ENCODE measurements at regions not wholly inside any gene's neighbourhood (a gene's known extent, or its start where the extent isn't known, plus 50 kb on each side); places are given as distances from the start of the nearest gene placed in this dataset.

DNA sequence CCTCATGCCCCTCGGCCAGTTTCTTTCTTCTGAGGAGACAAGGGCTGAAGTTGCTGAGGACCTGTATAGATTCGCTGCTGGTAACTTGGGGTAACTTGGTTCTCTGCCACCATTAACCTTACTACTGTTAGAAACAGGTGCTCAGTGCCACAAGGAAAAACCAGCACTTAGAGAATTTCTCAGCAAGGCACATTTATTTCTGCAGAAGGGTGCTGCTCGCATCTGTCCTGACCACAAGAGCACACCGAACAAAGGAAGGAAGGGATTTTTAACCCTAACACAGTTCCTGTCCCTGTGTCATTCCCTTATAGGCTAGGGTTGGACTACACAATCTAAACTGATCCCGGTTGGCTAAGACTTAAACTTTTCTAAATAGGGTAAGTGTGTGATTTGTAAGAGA lies 154.1 kb downstream of the SOCS6 start:
- H3K4me1 ChIP-seq (ENCODE audit: control insufficient read depth, insufficient read depth, low read length) = no peaks in the 10 kb centered on the region
- H3K27me3 ChIP-seq (ENCODE audit: control insufficient read depth in 1 of 2, insufficient read depth in 2 of 2, low read length in 2 of 2) = peaks cover 0 to 4% of the 10 kb centered on the region in 2 donors
- H3K27ac ChIP-seq (ENCODE audit: low read length) = no peak overlapping the region
- H3K36me3 ChIP-seq (ENCODE audit: control insufficient read depth in 2 of 2, insufficient read depth in 2 of 2, low read length in 2 of 2) = no peaks in the 10 kb centered on the region
- peaks cover 6 to 10% of the 10 kb centered on the region in 2 donors for H3K9me3 ChIP-seq (ENCODE audit: control insufficient read depth in 2 of 2, low read length in 2 of 2)
- H3K4me3 ChIP-seq (ENCODE audit: low read length in 2 of 2) = no peak overlapping the region
- no peak overlapping the region for H3K9ac ChIP-seq (ENCODE audit: low read length in 2 of 2)

DNA sequence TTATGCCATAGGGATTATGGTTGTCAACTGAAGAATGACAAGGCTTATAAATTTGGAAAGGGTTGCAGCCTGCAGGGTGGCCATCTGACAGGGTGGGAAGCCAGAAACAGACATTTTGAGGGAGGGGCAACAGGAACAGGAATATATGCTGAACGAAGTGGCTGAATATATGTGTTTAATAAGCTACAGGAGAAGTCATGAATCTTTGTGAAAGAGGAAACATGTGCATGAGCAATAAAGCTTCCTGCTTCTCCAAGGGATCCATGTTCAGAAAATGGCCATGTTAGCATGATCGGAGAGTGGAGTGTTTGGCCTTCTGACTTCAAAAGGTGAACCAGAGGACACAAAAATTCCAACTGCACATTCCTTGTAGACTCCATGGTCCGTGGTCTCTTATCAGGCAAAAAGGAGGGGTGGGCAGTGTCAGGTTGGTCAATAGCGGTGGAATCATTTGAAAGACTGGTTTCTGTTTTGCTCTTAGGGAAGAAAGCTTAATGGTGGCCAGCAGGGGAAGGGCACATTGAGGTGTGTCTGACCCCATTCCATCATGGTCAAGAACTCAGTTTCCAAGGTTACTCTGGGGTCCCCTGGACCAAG lies 144.1 kb downstream of the SOCS6 start:
- H3K27me3 ChIP-seq (ENCODE audit: control insufficient read depth in 1 of 2, insufficient read depth in 2 of 2, low read length in 2 of 2) = no peaks in the 10 kb centered on the region

GRCh38 chr18:70431203-70431624 lies 142.4 kb downstream of the SOCS6 start:
- Histone ChIP-seq H3K4me3 (ENCODE audit: low read length in 2 of 2) (no peak overlapping the region), H3K36me3 (ENCODE audit: control insufficient read depth in 2 of 2, insufficient read depth in 2 of 2, low read length in 2 of 2) (no peaks in the 10 kb centered on the region), H3K4me1 (ENCODE audit: control insufficient read depth, insufficient read depth, low read length) (no peaks in the 10 kb centered on the region), H3K27me3 (ENCODE audit: control insufficient read depth in 1 of 2, insufficient read depth in 2 of 2, low read length in 2 of 2) (no peaks in the 10 kb centered on the region), H3K27ac (ENCODE audit: low read length) (no peak overlapping the region), H3K9me3 (ENCODE audit: control insufficient read depth in 2 of 2, low read length in 2 of 2) (no peaks in the 10 kb centered on the region), H3K9ac (ENCODE audit: low read length in 2 of 2) (no peak overlapping the region)

More for the DNA sequence above, 144.1 kb downstream of the SOCS6 start:
- no peaks in the 10 kb centered on the region for H3K36me3 ChIP-seq (ENCODE audit: control insufficient read depth in 2 of 2, insufficient read depth in 2 of 2, low read length in 2 of 2)
- H3K4me3 ChIP-seq (ENCODE audit: low read length in 2 of 2) = no peak overlapping the region
- no peak overlapping the region for H3K9ac ChIP-seq (ENCODE audit: low read length in 2 of 2)
- no peaks in the 10 kb centered on the region for H3K4me1 ChIP-seq (ENCODE audit: control insufficient read depth, insufficient read depth, low read length)
- H3K9me3 ChIP-seq (ENCODE audit: control insufficient read depth in 2 of 2, low read length in 2 of 2) = no peaks in the 10 kb centered on the region
- H3K27ac ChIP-seq (ENCODE audit: low read length) = no peak overlapping the region

DNA sequence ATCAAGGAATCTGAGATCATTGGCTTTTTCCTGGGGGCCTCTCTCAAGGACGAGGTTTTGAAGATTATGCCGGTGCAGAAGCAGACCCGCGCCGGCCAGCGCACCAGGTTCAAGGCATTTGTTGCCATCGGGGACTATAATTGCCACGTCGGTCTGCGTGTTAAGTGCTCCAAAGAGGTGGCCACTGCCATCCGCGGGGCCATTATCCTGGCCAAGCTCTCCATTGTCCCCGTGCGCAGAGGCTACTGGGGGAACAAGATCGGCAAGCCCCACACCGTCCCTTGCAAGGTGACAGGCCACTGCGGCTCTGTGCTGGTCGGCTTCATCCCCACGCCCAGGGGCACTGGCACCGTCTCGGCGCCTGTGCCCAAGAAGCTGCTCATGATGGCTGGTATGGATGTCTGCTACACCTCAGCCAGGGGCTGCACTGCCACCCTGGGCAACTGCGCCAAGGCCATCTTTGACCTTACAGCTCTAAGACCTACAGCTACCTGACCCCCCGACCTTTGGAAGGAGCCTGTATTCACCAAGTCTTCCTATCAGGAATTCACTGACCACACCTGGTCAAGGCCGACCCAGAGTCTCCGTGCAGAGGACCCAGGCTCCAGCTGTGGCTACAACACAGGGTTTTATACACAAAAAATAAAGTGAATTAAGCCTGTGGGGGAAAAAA lies 141.8 kb downstream of the SOCS6 start:
- no peaks in the 10 kb centered on the region for H3K27me3 ChIP-seq (ENCODE audit: control insufficient read depth in 1 of 2, insufficient read depth in 2 of 2, low read length in 2 of 2)
- H3K9ac ChIP-seq (ENCODE audit: low read length in 2 of 2) = no peak overlapping the region
- H3K4me3 ChIP-seq (ENCODE audit: low read length in 2 of 2) = no peak overlapping the region
- no peak overlapping the region for H3K27ac ChIP-seq (ENCODE audit: low read length)
- no peaks in the 10 kb centered on the region for H3K9me3 ChIP-seq (ENCODE audit: control insufficient read depth in 2 of 2, low read length in 2 of 2)
- no peaks in the 10 kb centered on the region for H3K4me1 ChIP-seq (ENCODE audit: control insufficient read depth, insufficient read depth, low read length)
- H3K36me3 ChIP-seq (ENCODE audit: control insufficient read depth in 2 of 2, insufficient read depth in 2 of 2, low read length in 2 of 2) = no peaks in the 10 kb centered on the region

GRCh38 chr18:70429847-70430500 lies 141.1 kb downstream of the SOCS6 start:
- Histone ChIP-seq H3K4me3 (ENCODE audit: low read length in 2 of 2) (no peak overlapping the region), H3K27ac (ENCODE audit: low read length) (no peak overlapping the region), H3K27me3 (ENCODE audit: control insufficient read depth in 1 of 2, insufficient read depth in 2 of 2, low read length in 2 of 2) (no peaks in the 10 kb centered on the region), H3K9me3 (ENCODE audit: control insufficient read depth in 2 of 2, low read length in 2 of 2) (no peaks in the 10 kb centered on the region), H3K4me1 (ENCODE audit: control insufficient read depth, insufficient read depth, low read length) (no peaks in the 10 kb centered on the region), H3K36me3 (ENCODE audit: control insufficient read depth in 2 of 2, insufficient read depth in 2 of 2, low read length in 2 of 2) (no peaks in the 10 kb centered on the region), H3K9ac (ENCODE audit: low read length in 2 of 2) (no peak overlapping the region)

- Histone ChIP-seq H3K4me1 (ENCODE audit: control insufficient read depth, insufficient read depth, low read length) (no peaks in the 10 kb centered on the region), H3K27me3 (ENCODE audit: control insufficient read depth in 1 of 2, insufficient read depth in 2 of 2, low read length in 2 of 2) (no peaks in the 10 kb centered on the region), H3K9me3 (ENCODE audit: control insufficient read depth in 2 of 2, low read length in 2 of 2) (no peaks in the 10 kb centered on the region), H3K27ac (ENCODE audit: low read length) (no peak overlapping the region), H3K4me3 (ENCODE audit: low read length in 2 of 2) (no peak overlapping the region), H3K9ac (ENCODE audit: low read length in 2 of 2) (no peak overlapping the region), H3K36me3 (ENCODE audit: control insufficient read depth in 2 of 2, insufficient read depth in 2 of 2, low read length in 2 of 2) (no peaks in the 10 kb centered on the region)
These were observed 139.6 kb downstream of the SOCS6 start for GRCh38 chr18:70428439-70428838.

- H3K27ac ChIP-seq (ENCODE audit: low read length) = no peak overlapping the region
- H3K27me3 ChIP-seq (ENCODE audit: control insufficient read depth in 1 of 2, insufficient read depth in 2 of 2, low read length in 2 of 2) = no peaks in the 10 kb centered on the region
- H3K9ac ChIP-seq (ENCODE audit: low read length in 2 of 2) = no peak overlapping the region
- no peaks in the 10 kb centered on the region for H3K9me3 ChIP-seq (ENCODE audit: control insufficient read depth in 2 of 2, low read length in 2 of 2)
- no peaks in the 10 kb centered on the region for H3K36me3 ChIP-seq (ENCODE audit: control insufficient read depth in 2 of 2, insufficient read depth in 2 of 2, low read length in 2 of 2)
- no peaks in the 10 kb centered on the region for H3K4me1 ChIP-seq (ENCODE audit: control insufficient read depth, insufficient read depth, low read length)
- H3K4me3 ChIP-seq (ENCODE audit: low read length in 2 of 2) = no peak overlapping the region
These were observed 138.0 kb downstream of the SOCS6 start for GRCh38 chr18:70426818-70427217.

GRCh38 chr18:70425236-70425635 lies 136.4 kb downstream of the SOCS6 start:
- Histone ChIP-seq H3K4me3 (ENCODE audit: low read length in 2 of 2) (no peak overlapping the region), H3K9me3 (ENCODE audit: control insufficient read depth in 2 of 2, low read length in 2 of 2) (no peaks in the 10 kb centered on the region), H3K36me3 (ENCODE audit: control insufficient read depth in 2 of 2, insufficient read depth in 2 of 2, low read length in 2 of 2) (no peaks in the 10 kb centered on the region), H3K27ac (ENCODE audit: low read length) (no peak overlapping the region), H3K9ac (ENCODE audit: low read length in 2 of 2) (no peak overlapping the region), H3K4me1 (ENCODE audit: control insufficient read depth, insufficient read depth, low read length) (no peaks in the 10 kb centered on the region), H3K27me3 (ENCODE audit: control insufficient read depth in 1 of 2, insufficient read depth in 2 of 2, low read length in 2 of 2) (no peaks in the 10 kb centered on the region)

DNA sequence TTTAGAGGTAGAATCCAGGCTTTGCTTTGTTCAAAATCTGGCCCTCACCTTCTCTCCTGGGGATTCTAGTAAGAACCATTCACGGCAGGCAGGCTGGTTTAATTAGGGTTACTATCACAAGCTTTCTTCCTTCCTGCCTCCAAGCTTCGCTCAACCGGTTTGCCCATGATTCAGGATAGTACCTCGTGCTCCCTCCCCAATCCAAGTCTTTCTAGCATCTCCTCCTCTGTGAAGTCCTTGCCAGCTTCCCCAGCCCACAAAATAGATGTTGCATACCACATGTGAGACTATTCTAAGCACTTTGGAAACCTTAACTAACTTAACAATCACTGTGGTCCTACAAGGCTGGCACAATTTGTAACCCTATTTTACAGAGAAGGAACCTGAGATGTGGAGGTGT lies 135.1 kb downstream of the SOCS6 start:
- Histone ChIP-seq H3K9ac (ENCODE audit: low read length in 2 of 2) (no peak overlapping the region), H3K36me3 (ENCODE audit: control insufficient read depth in 2 of 2, insufficient read depth in 2 of 2, low read length in 2 of 2) (no peaks in the 10 kb centered on the region), H3K9me3 (ENCODE audit: control insufficient read depth in 2 of 2, low read length in 2 of 2) (no peaks in the 10 kb centered on the region), H3K4me1 (ENCODE audit: control insufficient read depth, insufficient read depth, low read length) (no peaks in the 10 kb centered on the region), H3K27ac (ENCODE audit: low read length) (no peak overlapping the region), H3K4me3 (ENCODE audit: low read length in 2 of 2) (no peak overlapping the region), H3K27me3 (ENCODE audit: control insufficient read depth in 1 of 2, insufficient read depth in 2 of 2, low read length in 2 of 2) (no peaks in the 10 kb centered on the region)

- Histone ChIP-seq H3K36me3 (ENCODE audit: control insufficient read depth in 2 of 2, insufficient read depth in 2 of 2, low read length in 2 of 2) (no peaks in the 10 kb centered on the region), H3K9me3 (ENCODE audit: control insufficient read depth in 2 of 2, low read length in 2 of 2) (no peaks in the 10 kb centered on the region), H3K27ac (ENCODE audit: low read length) (no peak overlapping the region), H3K9ac (ENCODE audit: low read length in 2 of 2) (no peak overlapping the region), H3K27me3 (ENCODE audit: control insufficient read depth in 1 of 2, insufficient read depth in 2 of 2, low read length in 2 of 2) (no peaks in the 10 kb centered on the region), H3K4me3 (ENCODE audit: low read length in 2 of 2) (no peak overlapping the region), H3K4me1 (ENCODE audit: control insufficient read depth, insufficient read depth, low read length) (no peaks in the 10 kb centered on the region)
These were observed 134.3 kb downstream of the SOCS6 start for GRCh38 chr18:70423120-70423519.

- H3K4me1 ChIP-seq (ENCODE audit: control insufficient read depth, insufficient read depth, low read length) = no peaks in the 10 kb centered on the region
- H3K27ac ChIP-seq (ENCODE audit: low read length) = no peak overlapping the region
- H3K9ac ChIP-seq (ENCODE audit: low read length in 2 of 2) = no peak overlapping the region
- no peaks in the 10 kb centered on the region for H3K36me3 ChIP-seq (ENCODE audit: control insufficient read depth in 2 of 2, insufficient read depth in 2 of 2, low read length in 2 of 2)
- no peak overlapping the region for H3K4me3 ChIP-seq (ENCODE audit: low read length in 2 of 2)
- no peaks in the 10 kb centered on the region for H3K27me3 ChIP-seq (ENCODE audit: control insufficient read depth in 1 of 2, insufficient read depth in 2 of 2, low read length in 2 of 2)
- H3K9me3 ChIP-seq (ENCODE audit: control insufficient read depth in 2 of 2, low read length in 2 of 2) = no peaks in the 10 kb centered on the region
These were observed 133.6 kb downstream of the SOCS6 start for GRCh38 chr18:70422391-70422965.
